Central memory CD4-positive, alpha-beta T cell (primary cell): ENCODE measurements at regions not wholly inside any gene's neighbourhood (a gene's known extent, or its start where the extent isn't known, plus 50 kb on each side); places are given as distances from the start of the nearest gene placed in this dataset.
"Not testable (repeated sequence)": the region's sequence is repeated elsewhere in the genome, so short reads cannot be mapped to it uniquely, and the experiment has no call there.

Source experiments
- DNase-seq: peaks from one replicate; pipeline ENCODE4 v3.0.0; 2022

GRCh38 chr14:100422556-100423316 is 99.6 kb downstream of the SLC25A47 start:
- DNase-seq: no peak

GRCh38 chr14:100423317-100424010 is 100.3 kb downstream of the SLC25A47 start:
- DNase-seq: no peak

- no peak for DNase-seq
Measured at GRCh38 chr14:100424504-100425428, 101.6 kb downstream of the SLC25A47 start.

- DNase-seq: no peak
Measured at GRCh38 chr14:100425429-100425827, 102.3 kb downstream of the SLC25A47 start.

- DNase-seq: no peak
Measured at GRCh38 chr14:100426314-100426713, 103.2 kb downstream of the SLC25A47 start.

GRCh38 chr14:100427166-100427565 is 104.0 kb downstream of the SLC25A47 start:
- no peak for DNase-seq

GRCh38 chr14:100428727-100429126 is 105.6 kb downstream of the SLC25A47 start:
- no peak for DNase-seq

- DNase-seq: no peak
Measured at GRCh38 chr14:100429537-100429936, 106.4 kb downstream of the SLC25A47 start.

- no peak for DNase-seq
Measured at GRCh38 chr14:100430571-100430970, 107.4 kb downstream of the SLC25A47 start.

- DNase-seq: not testable (repeated sequence)
Measured at GRCh38 chr14:100431461-100431860, 108.3 kb downstream of the SLC25A47 start.

GRCh38 chr14:100432652-100433427 is 109.7 kb downstream of the SLC25A47 start:
- no peak for DNase-seq

GRCh38 chr14:100433428-100433814 is 110.3 kb downstream of the SLC25A47 start:
- no peak for DNase-seq

- no peak for DNase-seq
Measured at GRCh38 chr14:100434033-100434601, 111.0 kb downstream of the SLC25A47 start.

- no peak for DNase-seq
Measured at GRCh38 chr14:100434911-100435438, 111.8 kb downstream of the SLC25A47 start.

- no peak for DNase-seq
Measured at GRCh38 chr14:100435459-100435858, 112.3 kb downstream of the SLC25A47 start.

GRCh38 chr14:100436745-100437406 is 113.7 kb downstream of the SLC25A47 start:
- DNase-seq: no peak

GRCh38 chr14:100438271-100438670 is 115.1 kb downstream of the SLC25A47 start:
- no peak for DNase-seq

GRCh38 chr14:100438678-100439592 is 115.8 kb downstream of the SLC25A47 start:
- DNase-seq: no peak

GRCh38 chr14:100439781-100440180 is 116.6 kb downstream of the SLC25A47 start:
- DNase-seq: no peak

GRCh38 chr14:100440207-100440631 is 117.1 kb downstream of the SLC25A47 start:
- peak; percentile 15 for DNase-seq
